ENCODE measurements at regions not wholly inside any gene's neighbourhood (a gene's known extent, or its start where the extent isn't known, plus 50 kb on each side); places are given as distances from the start of the nearest gene placed in this dataset.
"Not testable (repeated sequence)": the region's sequence is repeated elsewhere in the genome, so short reads cannot be mapped to it uniquely, and the experiment has no call there.

DNA sequence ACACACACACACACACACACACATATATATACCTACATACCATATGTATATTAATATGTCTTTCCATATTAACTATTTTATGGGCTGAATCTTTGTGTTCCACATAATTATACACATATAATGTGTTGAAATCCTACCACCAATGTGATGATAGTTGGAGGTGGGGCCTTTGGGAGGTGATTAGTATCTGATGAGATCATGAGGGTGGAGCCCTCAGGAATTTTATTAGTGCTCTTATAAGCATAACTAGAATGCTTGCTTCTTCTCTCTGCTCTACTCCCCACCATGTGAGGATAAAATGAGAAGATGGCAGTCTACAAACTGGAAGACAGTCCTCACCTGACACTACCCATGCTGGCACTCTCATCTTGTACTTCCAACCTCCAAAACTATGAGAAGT lies 1193.5 kb upstream of the FLRT2 start (continued):
- TF ChIP-seq ZNF354C (tag by site-specific recombination; IDR thresholded peaks at IDR 0.05; ENCODE audit: borderline replicate concordance, low read depth) (no peak), ZNF24 (tag by site-specific recombination; IDR thresholded peaks at IDR 0.05) (no peak), ZNF768 (tag by site-specific recombination; IDR thresholded peaks at IDR 0.05) (no peak), ZNF157 (tag by site-specific recombination; IDR thresholded peaks at IDR 0.05) (no peak), ZNF391 (tag by site-specific recombination; IDR thresholded peaks at IDR 0.05; ENCODE audit: borderline replicate concordance, low read depth) (no peak), ZNF398 (tag by site-specific recombination; IDR thresholded peaks at IDR 0.05) (no peak)

GRCh38 chr14:84340938-84341337 lies 1189.0 kb upstream of the FLRT2 start:
- H3K4me1 ChIP-seq (ENCODE audit: control insufficient read depth, insufficient read depth, low read length), result no peaks in the 10 kb centered on the region
- no peaks in the 10 kb centered on the region for H3K36me3 ChIP-seq (ENCODE audit: control insufficient read depth in 2 of 2, insufficient read depth in 1 of 2, low read length in 2 of 2)
- POLR2A ChIA-PET, result no interaction called here
- no peak overlapping the region for H3K4me3 ChIP-seq (ENCODE audit: low read depth, low read length)
- CTCF ChIA-PET, result no interaction called here
- H3K27ac ChIP-seq (ENCODE audit: extremely low read depth, low read depth, low read length), result no peak overlapping the region
- no peaks in the 10 kb centered on the region for H3K9me3 ChIP-seq (ENCODE audit: control insufficient read depth, insufficient read depth, low read depth, low read length)
- TF ChIP-seq EGR2 (tag by site-specific recombination; IDR thresholded peaks at IDR 0.05; ENCODE audit: low read depth) (no peak), WT1 (tag by site-specific recombination; IDR thresholded peaks at IDR 0.05) (no peak), REPIN1 (tag by site-specific recombination; IDR thresholded peaks at IDR 0.05; ENCODE audit: low read depth) (no peak), TCF7L2 (IDR thresholded peaks at IDR 0.05; ENCODE audit: borderline replicate concordance, low read depth, low read length) (no peak), YY1 (tag by site-specific recombination; IDR thresholded peaks at IDR 0.05) (no peak), ZNF366 (tag by site-specific recombination; conservative IDR thresholded peaks at IDR 0.05) (no peak), KLF16 (tag by site-specific recombination; IDR thresholded peaks at IDR 0.05) (no peak)
- TF ChIP-seq, protein P1, sequence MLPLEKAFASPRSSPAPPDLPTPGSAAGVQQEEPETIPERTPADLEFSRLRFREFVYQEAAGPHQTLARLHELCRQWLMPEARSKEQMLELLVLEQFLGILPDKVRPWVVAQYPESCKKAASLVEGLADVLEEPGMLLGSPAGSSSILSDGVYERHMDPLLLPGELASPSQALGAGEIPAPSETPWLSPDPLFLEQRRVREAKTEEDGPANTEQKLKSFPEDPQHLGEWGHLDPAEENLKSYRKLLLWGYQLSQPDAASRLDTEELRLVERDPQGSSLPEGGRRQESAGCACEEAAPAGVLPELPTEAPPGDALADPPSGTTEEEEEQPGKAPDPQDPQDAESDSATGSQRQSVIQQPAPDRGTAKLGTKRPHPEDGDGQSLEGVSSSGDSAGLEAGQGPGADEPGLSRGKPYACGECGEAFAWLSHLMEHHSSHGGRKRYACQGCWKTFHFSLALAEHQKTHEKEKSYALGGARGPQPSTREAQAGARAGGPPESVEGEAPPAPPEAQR (tag by site-specific recombination; IDR thresholded peaks at IDR 0.05), result no peak

GRCh38 chr14:84341867-84342266 lies 1188.1 kb upstream of the FLRT2 start:
- CTCF ChIA-PET; H3K4me3 ChIP-seq (ENCODE audit: low read depth, low read length); H3K4me1 ChIP-seq (ENCODE audit: control insufficient read depth, insufficient read depth, low read length); H3K9me3 ChIP-seq (ENCODE audit: control insufficient read depth, insufficient read depth, low read depth, low read length); H3K36me3 ChIP-seq (ENCODE audit: control insufficient read depth in 2 of 2, insufficient read depth in 1 of 2, low read length in 2 of 2); POLR2A ChIA-PET; H3K27ac ChIP-seq (ENCODE audit: extremely low read depth, low read depth, low read length): not testable (repeated sequence)

GRCh38 chr14:84343656-84344055 lies 1186.3 kb upstream of the FLRT2 start:
- H3K4me1 ChIP-seq (ENCODE audit: control insufficient read depth, insufficient read depth, low read length), result no peaks in the 10 kb centered on the region
- TF ChIP-seq PRDM6 (tag by site-specific recombination; IDR thresholded peaks at IDR 0.05) (no peak), ZNF202 (tag by site-specific recombination; IDR thresholded peaks at IDR 0.05; ENCODE audit: borderline replicate concordance) (no peak), ZNF544 (tag by site-specific recombination; IDR thresholded peaks at IDR 0.05) (no peak), ZNF555 (tag by site-specific recombination; conservative IDR thresholded peaks at IDR 0.05) (no peak), ZNF777 (tag by site-specific recombination; IDR thresholded peaks at IDR 0.05; ENCODE audit: borderline replicate concordance) (no peak), ZSCAN23 (tag by site-specific recombination; IDR thresholded peaks at IDR 0.05) (no peak), ZNF18 (tag by site-specific recombination; IDR thresholded peaks at IDR 0.05) (no peak)
- no peak overlapping the region for H3K27ac ChIP-seq (ENCODE audit: extremely low read depth, low read depth, low read length)
- CTCF ChIA-PET, result no interaction called here
- H3K36me3 ChIP-seq (ENCODE audit: control insufficient read depth in 2 of 2, insufficient read depth in 1 of 2, low read length in 2 of 2), result no peaks in the 10 kb centered on the region
- POLR2A ChIA-PET, result no interaction called here
- no peak overlapping the region for H3K4me3 ChIP-seq (ENCODE audit: low read depth, low read length)
- H3K9me3 ChIP-seq (ENCODE audit: control insufficient read depth, insufficient read depth, low read depth, low read length), result no peaks in the 10 kb centered on the region
